Cardiac fibroblast (primary cell): ENCODE measurements at regions not wholly inside any gene's neighbourhood (a gene's known extent, or its start where the extent isn't known, plus 50 kb on each side); places are given as distances from the start of the nearest gene placed in this dataset.

ENCODE experiments used
- DNase-seq, 2 donors: peaks; one replicate each; pipeline versions ENCODE4 v3.0.0 to v3.0.0-alpha.2; 2010; ENCODE audit warnings: low read depth in 2 of 2
- H3K4me3 ChIP-seq, 2 donors: replicated peaks in 1 of 2; 1 replicate in 1 of 2; 2 replicates in 1 of 2; pipeline ENCODE4 v1.5.1; 2011; ENCODE audit warnings: low read depth in 2 of 2, low read length in 2 of 2, mild to moderate bottlenecking in 2 of 2, moderate library complexity in 1 of 2
- CTCF ChIP-seq: IDR thresholded peaks from one replicate; pipeline ENCODE4 v1.5.1; 2011; ENCODE audit warnings: low read depth, mild to moderate bottlenecking, low read length, inconsistent platforms

DNA sequence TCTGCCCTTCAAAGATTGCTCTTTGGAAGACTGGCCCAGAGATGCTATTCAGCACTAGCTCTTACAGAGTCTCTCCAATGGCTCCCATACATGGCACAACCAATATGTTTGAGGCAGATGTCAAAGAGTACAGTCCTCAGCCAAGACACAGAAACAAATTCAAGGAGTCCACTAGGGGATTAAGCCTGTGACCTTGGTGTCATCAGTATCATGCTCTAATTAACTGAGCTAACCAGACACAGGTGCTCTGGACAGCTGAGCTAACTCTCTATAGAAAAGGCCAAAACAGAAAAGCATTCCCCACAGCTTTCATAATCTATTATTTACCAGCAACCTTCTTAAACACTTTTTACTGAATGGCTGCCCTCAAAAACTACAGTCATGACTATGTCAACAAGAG is 666.0 kb upstream of the PLXNA2 start:
- DNase-seq: no peak
- TF ChIP-seq CTCF: no peak
- H3K4me3 ChIP-seq: no peak overlapping the region

DNA sequence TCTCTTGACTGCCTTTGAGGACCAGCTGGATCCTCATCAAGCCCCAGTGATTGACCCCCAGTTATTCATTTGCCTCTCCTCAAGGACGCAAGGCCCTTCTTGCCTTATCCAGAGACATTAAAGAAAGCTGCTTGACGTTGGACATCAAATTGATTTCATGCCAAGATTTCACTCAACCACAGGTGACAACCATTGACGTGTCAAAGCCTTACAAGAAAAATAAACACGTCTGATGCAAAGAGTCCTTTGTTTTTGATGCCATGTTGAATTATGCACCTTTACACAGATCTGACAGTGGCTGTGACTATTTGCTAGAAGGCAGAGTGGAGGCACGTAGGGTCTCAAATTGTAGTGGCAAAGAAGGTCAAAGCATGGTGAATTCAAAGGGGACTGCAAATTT is 666.2 kb upstream of the CAMK1G start:
- no peak for DNase-seq
- no peak for TF ChIP-seq CTCF
- no peak overlapping the region for H3K4me3 ChIP-seq

DNA sequence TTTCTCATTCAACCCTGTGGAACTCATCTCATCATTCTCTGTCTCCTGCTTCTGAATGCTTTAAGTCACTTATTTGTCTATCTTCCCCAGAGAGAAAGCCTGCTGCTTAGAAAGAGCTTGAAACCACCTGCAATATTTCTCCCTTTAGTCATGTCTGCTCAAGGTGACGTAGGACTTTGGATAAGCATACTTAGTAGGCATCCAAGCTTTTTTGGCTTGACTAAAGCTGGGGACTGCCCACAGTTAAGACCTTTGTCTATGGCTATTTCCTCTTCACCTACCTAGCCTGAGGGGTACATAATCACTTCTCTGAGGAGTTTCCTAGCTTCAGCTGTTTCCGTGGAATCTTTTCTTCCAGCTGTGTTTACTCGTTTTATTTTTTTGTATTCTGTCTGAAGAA is 665.8 kb upstream of the CAMK1G start:
- DNase-seq: no peak
- no peak overlapping the region for H3K4me3 ChIP-seq
- TF ChIP-seq CTCF: no peak

- DNase-seq: no peak
- no peak overlapping the region for H3K4me3 ChIP-seq
- no peak for TF ChIP-seq CTCF
Measured at GRCh38 chr1:208918160-208918559, 665.4 kb upstream of the CAMK1G start.

- no peak overlapping the region for H3K4me3 ChIP-seq
- peak; percentile 22 to 50 for DNase-seq
- TF ChIP-seq CTCF: no peak
Measured at GRCh38 chr1:208919371-208919770, 664.1 kb upstream of the CAMK1G start.

DNA sequence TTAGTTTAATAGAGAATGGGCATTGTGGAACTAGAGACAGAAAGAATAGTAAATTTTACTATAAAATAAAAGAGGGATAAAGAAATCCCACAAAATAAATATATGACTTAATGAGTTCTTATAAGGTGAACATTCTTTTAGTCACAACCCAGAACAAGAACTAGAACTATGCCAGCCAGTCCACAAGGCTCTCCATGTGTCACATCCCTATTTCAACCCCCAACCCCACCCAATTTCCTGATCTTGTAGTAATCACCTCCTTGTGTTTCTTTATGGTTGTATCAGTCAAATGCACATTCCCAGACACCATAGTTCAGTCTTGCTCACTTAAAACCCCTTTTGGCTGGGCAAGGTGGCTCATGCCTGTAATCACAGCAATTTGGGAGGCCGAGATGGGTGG is 662.3 kb upstream of the CAMK1G start:
- TF ChIP-seq CTCF: no peak
- DNase-seq: no peak
- no peak overlapping the region for H3K4me3 ChIP-seq

DNA sequence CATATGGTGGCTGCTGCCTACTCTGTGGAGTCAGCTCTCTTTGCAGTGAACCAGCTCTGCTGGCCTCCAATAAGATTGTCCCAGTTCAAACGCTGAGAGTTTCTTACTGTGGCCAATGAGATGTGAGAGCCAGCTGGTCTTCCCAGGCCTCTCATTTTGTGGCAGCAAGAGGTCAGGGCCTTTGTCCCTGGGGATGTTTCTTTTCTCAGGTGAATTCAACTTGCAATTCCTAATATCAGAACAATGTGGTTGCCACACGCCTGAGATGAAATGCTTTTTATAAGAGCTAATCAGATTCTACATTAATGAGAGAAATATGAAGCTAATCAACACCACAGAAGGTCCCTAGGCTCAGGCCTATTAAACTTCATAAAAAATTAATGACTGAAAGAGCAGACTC is 660.1 kb upstream of the CAMK1G start:
- no peak for DNase-seq
- H3K4me3 ChIP-seq: no peak overlapping the region
- TF ChIP-seq CTCF: no peak
